ELF-1 (cell line): ENCODE measurements at regions not wholly inside any gene's neighbourhood (a gene's known extent, or its start where the extent isn't known, plus 50 kb on each side); places are given as distances from the start of the nearest gene placed in this dataset.

Experiments used
- DNase-seq: peaks from one replicate; pipeline ENCODE4 v3.0.0-alpha.2; 2016; ENCODE audit warnings: low read depth, low spot score

DNA sequence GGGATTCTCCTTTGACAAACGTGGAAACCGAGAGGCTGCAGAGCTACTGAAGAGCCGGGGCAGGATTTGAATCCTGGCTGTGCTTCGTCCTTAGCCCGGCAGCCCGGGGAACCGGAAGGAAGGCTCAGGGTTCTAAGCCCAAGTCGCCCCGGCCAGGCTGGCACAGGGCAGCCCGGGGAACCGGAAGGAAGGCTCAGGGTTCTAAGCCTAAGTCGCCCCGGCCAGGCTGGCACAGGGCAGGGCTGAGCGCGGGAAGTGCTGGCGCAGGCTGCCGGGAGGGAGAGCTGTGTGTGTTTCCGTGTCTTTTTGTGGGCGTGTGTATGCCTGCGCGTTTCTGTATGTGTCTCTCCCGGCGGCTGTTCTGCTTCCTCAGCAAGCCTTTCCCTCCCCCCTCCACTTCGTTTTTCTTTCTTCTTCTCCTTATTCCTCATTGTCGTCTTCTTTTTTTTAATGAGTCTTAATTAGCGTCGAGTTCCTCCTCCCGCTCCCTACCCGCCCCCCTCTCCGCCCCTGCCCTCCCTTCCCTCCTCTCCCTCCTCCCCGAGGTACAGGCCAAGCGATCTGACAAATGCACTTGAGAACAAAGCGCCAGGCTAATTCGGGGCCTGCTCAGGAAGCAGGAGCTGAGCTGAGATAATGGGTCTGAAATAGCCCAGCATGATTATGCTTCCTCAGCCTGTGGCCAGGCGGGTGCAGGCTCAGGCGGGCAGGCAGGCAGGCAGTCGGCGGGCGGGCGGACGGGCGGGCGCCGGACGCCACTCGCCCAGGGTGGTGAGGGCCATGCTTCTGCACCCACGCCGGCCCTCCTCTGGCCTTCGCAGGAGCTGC lies 65.9 kb downstream of the EFNB1 start:
- peak; percentile 76 for DNase-seq

DNA sequence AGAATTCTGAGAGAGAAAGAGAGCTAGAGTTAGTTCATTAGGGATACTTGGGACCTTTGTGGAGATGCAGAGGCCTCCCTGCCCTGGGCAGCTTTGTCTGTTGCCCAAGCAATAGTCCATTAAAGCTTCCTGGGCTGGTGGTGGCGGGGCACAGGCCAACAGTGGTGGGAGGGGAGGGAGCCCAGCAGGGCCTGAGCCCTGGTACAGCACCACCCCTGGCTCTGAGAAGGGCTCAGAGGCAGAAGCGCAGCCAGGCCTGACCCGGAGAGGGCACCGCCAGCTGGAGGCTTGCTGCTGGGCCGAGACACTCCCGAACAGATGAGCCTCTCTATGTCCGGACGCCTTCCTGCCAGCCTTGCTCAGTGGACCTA lies 65.3 kb downstream of the EFNB1 start:
- DNase-seq, result no peak

DNA sequence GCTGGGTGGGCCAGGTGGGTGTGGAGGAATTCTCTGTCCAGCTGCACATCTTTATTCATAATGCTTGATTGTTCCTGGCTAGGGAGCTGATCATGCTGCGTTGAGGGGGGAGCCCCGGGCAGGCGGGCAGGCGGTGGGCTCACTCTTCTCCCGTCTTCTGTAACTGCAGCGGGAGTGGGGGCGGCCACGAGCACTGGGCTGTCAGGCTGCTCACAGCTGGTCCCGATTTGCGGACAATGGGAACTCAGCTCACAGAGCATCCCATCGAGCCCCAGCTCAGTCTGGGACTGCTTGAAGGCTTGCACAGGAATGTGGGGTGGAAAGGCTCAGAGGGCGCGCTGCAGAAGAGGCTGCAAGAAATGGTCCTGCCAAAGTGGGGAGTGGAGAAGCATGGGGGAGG lies 63.8 kb downstream of the EFNB1 start:
- DNase-seq, result no peak

DNA sequence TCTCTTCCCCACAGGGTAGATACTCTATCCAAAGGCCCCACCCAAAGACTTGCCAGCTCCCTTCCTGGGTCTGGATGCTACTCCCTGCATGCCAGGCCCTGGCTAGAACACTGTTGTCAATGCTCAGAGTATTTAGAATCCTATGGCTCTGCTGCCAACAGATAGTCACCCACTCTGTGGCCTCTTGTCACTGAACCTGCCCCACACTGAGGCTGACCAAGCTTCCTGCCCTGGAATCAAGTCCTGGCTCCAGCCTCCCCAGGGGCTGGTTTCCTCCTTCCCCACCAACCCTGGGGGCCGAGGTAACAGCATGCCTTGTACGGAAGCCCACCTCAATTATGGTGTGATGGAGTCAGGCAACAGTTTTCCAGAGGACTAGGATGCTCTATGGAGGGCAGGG lies 63.3 kb downstream of the EFNB1 start:
- DNase-seq, result no peak
